Right atrium auricular region (tissue), 2 donors: ENCODE measurements at regions not wholly inside any gene's neighbourhood (a gene's known extent, or its start where the extent isn't known, plus 50 kb on each side); places are given as distances from the start of the nearest gene placed in this dataset.

ENCODE experiments used
- DNase-seq: peaks from one replicate; pipeline ENCODE4 v3.0.0-alpha.2; 2019; ENCODE audit warnings: low spot score
- H3K27ac ChIP-seq, 2 donors: fragments of 200-600 bp; sonication (generic); 1 replicate in 1 of 2; 2 replicates in 1 of 2; pipeline ENCODE4 v1.5.1; 2016 to 2019
- H3K27me3 ChIP-seq, 2 donors: fragments of 200-600 bp; sonication (generic); one replicate each; pipeline versions ENCODE4 v1.5.1 to v1.6.0; 2017 to 2019
- H3K36me3 ChIP-seq: fragments of 200-600 bp; sonication (generic); one replicate; pipeline ENCODE4 v1.5.1; 2016
- H3K4me1 ChIP-seq, 2 donors: fragments of 200-600 bp; sonication (generic); one replicate each; pipeline versions ENCODE4 v1.5.1 to v1.6.0; 2017 to 2019
- H3K4me3 ChIP-seq, 2 donors: fragments of 200-600 bp; sonication (generic); 1 replicate in 1 of 2; 2 replicates in 1 of 2; pipeline ENCODE4 v1.5.1; 2017 to 2019; ENCODE audit warnings: mild to moderate bottlenecking in 1 of 2, moderate library complexity in 1 of 2
- H3K9me3 ChIP-seq, 2 donors: fragments of 200-600 bp; sonication (generic); one replicate each; pipeline ENCODE4 v1.5.1; 2019
- CTCF ChIP-seq, 2 donors: fragments of 200-600 bp; sonication (generic); IDR thresholded peaks; one replicate each; pipeline ENCODE4 v1.5.1; 2019; ENCODE audit warnings: antibody characterized with exemption in 2 of 2

- DNase-seq = no peak
- no peaks in the 10 kb centered on the region for H3K27me3 ChIP-seq
- H3K9me3 ChIP-seq = no peaks in the 10 kb centered on the region
- no peaks in the 10 kb centered on the region for H3K4me1 ChIP-seq
- H3K27ac ChIP-seq = no peak overlapping the region
- no peak overlapping the region for H3K4me3 ChIP-seq
- H3K36me3 ChIP-seq = no peaks in the 10 kb centered on the region
- no peak for TF ChIP-seq CTCF (IDR thresholded peaks at IDR 0.05)
Observed at GRCh38 chr21:38948377-38949069, 142.8 kb downstream of the ETS2 start.

- H3K27ac ChIP-seq = no peak overlapping the region
- H3K36me3 ChIP-seq = no peaks in the 10 kb centered on the region
- no peaks in the 10 kb centered on the region for H3K9me3 ChIP-seq
- no peaks in the 10 kb centered on the region for H3K4me1 ChIP-seq
- no peaks in the 10 kb centered on the region for H3K27me3 ChIP-seq
- no peak overlapping the region for H3K4me3 ChIP-seq
- no peak for DNase-seq
- TF ChIP-seq CTCF (IDR thresholded peaks at IDR 0.05) = no peak
Observed at GRCh38 chr21:38945545-38946245, 140.0 kb downstream of the ETS2 start.

GRCh38 chr21:38944903-38945302, 139.2 kb downstream of the ETS2 start:
- H3K27ac ChIP-seq = no peak overlapping the region
- TF ChIP-seq CTCF (IDR thresholded peaks at IDR 0.05) = no peak
- H3K4me1 ChIP-seq = no peaks in the 10 kb centered on the region
- no peak overlapping the region for H3K4me3 ChIP-seq
- H3K9me3 ChIP-seq = no peaks in the 10 kb centered on the region
- DNase-seq = no peak
- H3K36me3 ChIP-seq = no peaks in the 10 kb centered on the region
- no peaks in the 10 kb centered on the region for H3K27me3 ChIP-seq

GRCh38 chr21:38944402-38944801, 138.7 kb downstream of the ETS2 start:
- Histone ChIP-seq H3K9me3 (no peaks in the 10 kb centered on the region), H3K27ac (no peak overlapping the region)

GRCh38 chr21:38942748-38943211, 137.1 kb downstream of the ETS2 start:
- Histone ChIP-seq H3K27me3 (no peaks in the 10 kb centered on the region), H3K9me3 (no peaks in the 10 kb centered on the region), H3K4me3 (no peak overlapping the region), H3K4me1 (no peaks in the 10 kb centered on the region), H3K27ac (no peak overlapping the region), H3K36me3 (no peaks in the 10 kb centered on the region)
- no peak for DNase-seq
- no peak for TF ChIP-seq CTCF (IDR thresholded peaks at IDR 0.05)

More at GRCh38 chr21:38944402-38944801, 138.7 kb downstream of the ETS2 start:
- no peaks in the 10 kb centered on the region for H3K36me3 ChIP-seq
- DNase-seq = no peak
- no peaks in the 10 kb centered on the region for H3K27me3 ChIP-seq
- no peak for TF ChIP-seq CTCF (IDR thresholded peaks at IDR 0.05)
- H3K4me1 ChIP-seq = no peaks in the 10 kb centered on the region
- no peak overlapping the region for H3K4me3 ChIP-seq
